Neuronal stem cell (in vitro differentiated cells): ENCODE measurements at regions not wholly inside any gene's neighbourhood (a gene's known extent, or its start where the extent isn't known, plus 50 kb on each side); places are given as distances from the start of the nearest gene placed in this dataset.

Source experiments
- DNase-seq: peaks from one replicate; pipeline ENCODE4 v3.0.0-alpha.2; 2013; ENCODE audit warnings: low spot score
- H2AFZ ChIP-seq: one replicate; pipeline ENCODE4 v1.6.1; 2013; ENCODE audit warnings: mild to moderate bottlenecking, low read length, inconsistent platforms
- H2AK5ac ChIP-seq: 2 replicates; pipeline ENCODE4 v1.6.1; 2013; ENCODE audit warnings: low read depth, mild to moderate bottlenecking, inconsistent platforms, low read length, moderate library complexity, mixed read lengths
- H2BK120ac ChIP-seq: 2 replicates; pipeline ENCODE4 v1.6.1; 2013; ENCODE audit warnings: low read depth, mild to moderate bottlenecking, inconsistent platforms, low read length, moderate library complexity, mixed read lengths
- H2BK12ac ChIP-seq: one replicate; pipeline ENCODE4 v1.6.1; 2013; ENCODE audit warnings: low read length, inconsistent platforms
- H2BK15ac ChIP-seq: 2 replicates; pipeline ENCODE4 v1.6.1; 2013; ENCODE audit warnings: mild to moderate bottlenecking, low read length, inconsistent platforms, mixed read lengths
- H2BK5ac ChIP-seq: one replicate; pipeline ENCODE4 v1.6.1; 2013; ENCODE audit warnings: inconsistent platforms, mild to moderate bottlenecking, low read length, moderate library complexity
- H3K14ac ChIP-seq: one replicate; pipeline ENCODE4 v1.6.1; 2013; ENCODE audit warnings: low read length, inconsistent platforms
- H3K18ac ChIP-seq: 2 replicates; pipeline ENCODE4 v1.6.1; 2013; ENCODE audit warnings: low read length, inconsistent platforms
- H3K23ac ChIP-seq: 2 replicates; pipeline ENCODE4 v1.6.1; 2013; ENCODE audit warnings: low read depth, mild to moderate bottlenecking, mixed read lengths, low read length, inconsistent platforms; ENCODE audit not compliant: poor library complexity
- H3K27ac ChIP-seq: replicated peaks from 3 replicates; pipeline ENCODE4 v1.5.1; 2013; ENCODE audit warnings: low read length, inconsistent platforms
- H3K27me3 ChIP-seq, 3 experiments: 2 replicates each; pipeline ENCODE4 v1.6.1; 2013; ENCODE audit warnings: low read length in 3 of 3, mild to moderate bottlenecking in 2 of 3, inconsistent platforms in 1 of 3, low read depth in 1 of 3, mixed read lengths in 1 of 3, moderate library complexity in 1 of 3; ENCODE audit not compliant: control insufficient read depth in 3 of 3, insufficient read depth in 3 of 3
- H3K36me3 ChIP-seq, 2 donors: replicated peaks in 1 of 2; 2 replicates each; pipeline ENCODE4 v1.6.1; 2013; ENCODE audit warnings: low read length in 2 of 2; ENCODE audit not compliant: control insufficient read depth in 2 of 2, insufficient read depth in 2 of 2
- H3K4ac ChIP-seq: 2 replicates; pipeline ENCODE4 v1.6.1; 2013; ENCODE audit warnings: inconsistent platforms, mild to moderate bottlenecking, low read length, moderate library complexity
- H3K4me1 ChIP-seq, 2 donors: 1 replicate in 1 of 2; 2 replicates in 1 of 2; pipeline ENCODE4 v1.6.1; 2013; ENCODE audit warnings: low read length in 2 of 2, low read depth in 1 of 2; ENCODE audit not compliant: control insufficient read depth in 2 of 2, insufficient read depth in 1 of 2
- H3K4me2 ChIP-seq: one replicate; pipeline ENCODE4 v1.6.1; 2013; ENCODE audit warnings: mild to moderate bottlenecking, low read length, inconsistent platforms; ENCODE audit not compliant: insufficient read depth, poor library complexity, severe bottlenecking
- H3K4me3 ChIP-seq, 2 donors: 2 replicates each; pipeline ENCODE4 v1.5.1; 2013; ENCODE audit warnings: low read length in 2 of 2, mild to moderate bottlenecking in 2 of 2, inconsistent platforms in 1 of 2, moderate library complexity in 1 of 2
- H3K79me1 ChIP-seq: one replicate; pipeline ENCODE4 v1.6.1; 2013; ENCODE audit warnings: low read depth, mild to moderate bottlenecking, inconsistent platforms, low read length, moderate library complexity
- H3K9ac ChIP-seq: one replicate; pipeline ENCODE4 v1.6.1; 2013; ENCODE audit warnings: mild to moderate bottlenecking, low read depth, low read length, inconsistent platforms; ENCODE audit not compliant: poor library complexity
- H3K9me3 ChIP-seq, 2 donors: replicated peaks in 1 of 2; 2 replicates each; pipeline versions ENCODE3 to v1.6.1; 2013; ENCODE audit warnings: low read length in 2 of 2, mild to moderate bottlenecking in 2 of 2, inconsistent platforms in 1 of 2, low read depth in 1 of 2, mixed read lengths in 1 of 2, moderate library complexity in 1 of 2; ENCODE audit not compliant: control insufficient read depth in 2 of 2, insufficient read depth in 1 of 2
- H4K8ac ChIP-seq: one replicate; pipeline ENCODE4 v1.6.1; 2013; ENCODE audit warnings: low read depth, mild to moderate bottlenecking, inconsistent platforms, low read length, moderate library complexity
- H4K91ac ChIP-seq: one replicate; pipeline ENCODE4 v1.6.1; 2013; ENCODE audit warnings: low read length, low read depth, mild to moderate bottlenecking, inconsistent platforms; ENCODE audit not compliant: poor library complexity
- WGBS, 2 donors: extraction: QIAGEN DNeasy Blood & Tissue Kit; methylation state at CpG; one replicate each; pipeline ENCODE4 v1.1.7; 2013; ENCODE audit warnings: missing lambda C conversion rate in 2 of 2, mixed read lengths in 1 of 2; ENCODE audit not compliant: insufficient read length in 2 of 2, insufficient replicate concordance in 1 of 2; ENCODE audit errors: extremely low coverage in 2 of 2; 5-methylcytosine and 5-hydroxymethylcytosine counted together

DNA sequence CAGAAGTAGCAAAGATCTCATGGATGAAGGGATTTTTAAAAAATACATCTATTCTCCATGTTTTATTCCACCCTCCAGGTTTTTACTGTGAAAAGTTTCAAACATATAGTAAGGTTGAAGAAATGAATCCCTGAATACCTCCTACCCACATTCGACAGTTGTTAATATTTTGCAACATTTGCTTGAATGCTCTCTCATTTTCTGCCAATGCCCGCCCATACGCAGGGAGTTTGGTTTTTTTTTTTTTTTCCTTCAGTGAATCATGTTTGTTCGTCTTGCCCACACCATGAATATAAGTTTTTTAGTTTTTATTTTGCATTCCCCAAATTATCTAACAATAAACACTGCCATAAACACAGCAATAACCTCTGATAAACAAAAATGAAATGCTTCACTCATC, 82.9 kb downstream of the MAP1LC3B2 start:
- H4K8ac ChIP-seq: no peak overlapping the region
- H3K36me3 ChIP-seq: no peaks in the 10 kb centered on the region
- no peak for DNase-seq
- H3K9ac ChIP-seq: no peak overlapping the region
- H2BK15ac ChIP-seq: no peak overlapping the region
- H3K27me3 ChIP-seq: peaks cover 0 to 18% (median 0%) of the 10 kb centered on the region in 3 experiments
- H3K18ac ChIP-seq: no peak overlapping the region
- H2BK120ac ChIP-seq: no peak overlapping the region
- H2BK5ac ChIP-seq: no peak overlapping the region
- no peak overlapping the region for H3K14ac ChIP-seq
- no peak overlapping the region for H2BK12ac ChIP-seq
- H2AFZ ChIP-seq: no peak overlapping the region
- H3K27ac ChIP-seq: no peak overlapping the region
- no peak overlapping the region for H3K4ac ChIP-seq
- H3K4me1 ChIP-seq: no peaks in the 10 kb centered on the region
- no peak overlapping the region for H2AK5ac ChIP-seq
- no peaks in the 10 kb centered on the region for H3K79me1 ChIP-seq
- H3K23ac ChIP-seq: no peak overlapping the region
- H3K4me3 ChIP-seq: no peak overlapping the region
- H4K91ac ChIP-seq: no peak overlapping the region
- H3K9me3 ChIP-seq: no peaks in the 10 kb centered on the region
- WGBS, 2 donors: no CpG with 5 or more reads among the region's 4 CpGs
- no peak overlapping the region for H3K4me2 ChIP-seq

GRCh38 chr12:116640281-116640680, 81.1 kb downstream of the MAP1LC3B2 start:
- no peak overlapping the region for H2BK15ac ChIP-seq
- peaks cover 0 to 4% (median 0%) of the 10 kb centered on the region in 3 experiments for H3K27me3 ChIP-seq
- no peaks in the 10 kb centered on the region for H3K79me1 ChIP-seq
- no peak overlapping the region for H3K27ac ChIP-seq
- H2BK120ac ChIP-seq: no peak overlapping the region
- no peak overlapping the region for H2BK12ac ChIP-seq
- H2BK5ac ChIP-seq: no peak overlapping the region
- no CpG with 5 or more reads among the region's 1 CpG for WGBS, 2 donors
- no peak overlapping the region for H3K4ac ChIP-seq
- no peak overlapping the region for H3K9ac ChIP-seq
- H3K36me3 ChIP-seq: no peaks in the 10 kb centered on the region
- H2AK5ac ChIP-seq: no peak overlapping the region
- H3K4me2 ChIP-seq: no peak overlapping the region
- no peak overlapping the region for H3K23ac ChIP-seq
- H3K14ac ChIP-seq: no peak overlapping the region
- DNase-seq: no peak
- H3K9me3 ChIP-seq: no peaks in the 10 kb centered on the region
- H4K8ac ChIP-seq: no peak overlapping the region
- no peak overlapping the region for H3K18ac ChIP-seq
- H3K4me3 ChIP-seq: no peak overlapping the region
- H4K91ac ChIP-seq: no peak overlapping the region
- H2AFZ ChIP-seq: no peak overlapping the region
- no peaks in the 10 kb centered on the region for H3K4me1 ChIP-seq

DNA sequence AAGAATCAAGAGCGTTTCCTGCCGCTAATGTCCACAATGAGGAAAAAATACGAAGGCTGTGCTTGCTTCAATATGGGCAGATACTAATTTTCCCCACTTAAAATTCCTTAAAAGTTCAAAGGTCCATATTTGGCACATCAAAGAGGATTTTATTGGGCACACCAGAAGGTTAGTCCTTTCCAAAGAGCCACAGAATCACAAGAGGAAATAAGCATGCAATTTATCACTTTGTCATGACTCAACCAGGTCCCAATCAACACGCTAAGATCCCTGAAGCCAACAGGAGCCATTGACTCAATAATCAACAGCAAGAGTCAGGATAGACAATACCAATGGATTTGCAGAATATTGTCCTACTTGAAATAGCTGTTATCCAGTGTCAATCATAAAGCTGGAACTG, 80.6 kb downstream of the MAP1LC3B2 start:
- no CpG with 5 or more reads among the region's 4 CpGs for WGBS, 2 donors
- H4K8ac ChIP-seq: no peak overlapping the region
- no peak overlapping the region for H3K18ac ChIP-seq
- no peaks in the 10 kb centered on the region for H3K4me1 ChIP-seq
- no peak overlapping the region for H4K91ac ChIP-seq
- H2BK15ac ChIP-seq: no peak overlapping the region
- H3K9me3 ChIP-seq: no peaks in the 10 kb centered on the region
- no peak overlapping the region for H2BK5ac ChIP-seq
- no peak overlapping the region for H2AK5ac ChIP-seq
- no peak overlapping the region for H2BK120ac ChIP-seq
- H3K4ac ChIP-seq: no peak overlapping the region
- H3K23ac ChIP-seq: no peak overlapping the region
- no peak overlapping the region for H3K9ac ChIP-seq
- no peak overlapping the region for H3K4me3 ChIP-seq
- no peak overlapping the region for H3K14ac ChIP-seq
- DNase-seq: no peak
- H3K27ac ChIP-seq: no peak overlapping the region
- no peak overlapping the region for H2BK12ac ChIP-seq
- no peaks in the 10 kb centered on the region for H3K36me3 ChIP-seq
- no peak overlapping the region for H2AFZ ChIP-seq
- H3K4me2 ChIP-seq: no peak overlapping the region
- no peaks in the 10 kb centered on the region for H3K79me1 ChIP-seq
- H3K27me3 ChIP-seq: peaks cover 0 to 2% (median 0%) of the 10 kb centered on the region in 3 experiments

DNA sequence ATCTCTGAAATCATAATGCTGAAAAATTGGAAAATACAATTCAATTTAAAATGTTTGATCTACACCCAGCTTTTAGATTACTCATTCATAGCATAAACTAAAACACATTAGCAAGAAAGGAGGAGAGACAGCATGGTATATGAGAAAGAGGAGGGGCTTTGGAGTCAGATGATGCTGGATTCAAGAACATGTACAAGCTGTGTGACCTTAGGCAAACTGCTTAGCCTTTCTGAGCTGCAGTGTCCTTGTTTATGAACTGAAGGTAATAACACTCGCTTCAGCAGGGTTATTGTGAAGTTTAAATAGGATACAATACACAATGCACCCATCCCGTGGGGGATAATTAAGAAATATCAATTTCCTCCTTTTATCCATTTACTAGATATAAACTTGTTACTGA, 79.2 kb downstream of the MAP1LC3B2 start:
- no peak for DNase-seq
- no peak overlapping the region for H3K9ac ChIP-seq
- no peak overlapping the region for H2BK120ac ChIP-seq
- H3K4me2 ChIP-seq: no peak overlapping the region
- no peaks in the 10 kb centered on the region for H3K79me1 ChIP-seq
- no peak overlapping the region for H3K23ac ChIP-seq
- H2BK5ac ChIP-seq: no peak overlapping the region
- no CpG with 5 or more reads among the region's 2 CpGs for WGBS, 2 donors
- no peaks in the 10 kb centered on the region for H3K27me3 ChIP-seq
- no peak overlapping the region for H3K14ac ChIP-seq
- no peak overlapping the region for H3K4ac ChIP-seq
- no peak overlapping the region for H4K91ac ChIP-seq
- no peaks in the 10 kb centered on the region for H3K9me3 ChIP-seq
- H3K4me1 ChIP-seq: no peaks in the 10 kb centered on the region
- no peak overlapping the region for H2BK12ac ChIP-seq
- no peak overlapping the region for H3K27ac ChIP-seq
- H3K4me3 ChIP-seq: no peak overlapping the region
- no peak overlapping the region for H3K18ac ChIP-seq
- H2BK15ac ChIP-seq: no peak overlapping the region
- no peaks in the 10 kb centered on the region for H3K36me3 ChIP-seq
- no peak overlapping the region for H4K8ac ChIP-seq
- H2AFZ ChIP-seq: no peak overlapping the region
- no peak overlapping the region for H2AK5ac ChIP-seq
